ENCODE measurements at regions not wholly inside any gene's neighbourhood (a gene's known extent, or its start where the extent isn't known, plus 50 kb on each side); places are given as distances from the start of the nearest gene placed in this dataset.
A peak's percentile ranks its signal among the peaks of the same experiment; 100 is the strongest.

DNA sequence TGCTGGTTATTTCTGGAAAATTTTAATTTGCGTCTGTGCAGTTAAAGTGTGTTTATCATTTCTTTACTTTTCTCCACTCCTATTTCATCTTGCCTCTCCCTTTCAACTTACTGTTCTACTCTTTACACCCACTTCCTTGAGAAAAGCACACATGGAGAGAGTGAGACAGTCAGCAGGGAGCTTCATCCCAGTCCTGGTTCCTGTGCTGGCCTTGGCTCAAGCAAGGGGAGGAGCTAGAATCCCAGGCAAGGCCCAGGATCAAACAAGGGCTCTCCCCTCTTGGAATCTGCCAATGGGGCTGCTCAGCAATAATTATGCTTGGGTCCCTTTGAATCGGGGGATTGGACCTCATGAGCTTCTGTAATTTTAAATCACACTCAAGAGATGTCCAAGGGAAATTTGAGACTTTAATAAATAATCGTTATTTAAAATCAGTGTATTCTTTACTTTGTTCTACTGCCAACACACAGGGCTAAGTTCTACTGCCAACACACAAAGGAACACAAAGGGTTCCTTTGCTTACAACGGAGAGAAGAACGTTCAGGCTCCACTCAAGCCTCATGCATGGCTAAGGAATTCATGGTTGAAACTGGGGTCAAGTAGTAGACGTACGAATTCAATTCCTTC lies 439.3 kb upstream of the DAB2 start:
- no peak for DNase-seq

DNA sequence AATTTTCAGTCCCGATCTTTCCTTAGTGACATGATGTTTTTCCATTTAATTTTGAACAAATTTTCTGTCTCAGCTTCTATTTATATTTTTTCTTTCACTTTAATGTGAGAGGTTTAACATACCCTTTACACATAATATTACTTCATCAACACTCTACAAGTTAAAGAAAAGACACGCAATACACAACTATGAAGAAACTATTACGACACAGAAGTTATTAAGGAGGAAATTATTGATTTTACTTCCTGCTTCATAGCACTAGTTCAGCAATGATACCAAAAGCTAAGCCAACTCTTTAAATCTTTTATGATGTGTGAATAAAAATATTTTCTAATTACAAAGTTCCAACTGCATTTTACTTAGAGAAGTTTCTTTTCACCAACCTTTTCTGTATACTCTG lies 432.3 kb upstream of the DAB2 start:
- DNase-seq: no peak

- DNase-seq: no peak
These were observed 430.1 kb upstream of the DAB2 start for GRCh38 chr5:39854771-39855410.

DNA sequence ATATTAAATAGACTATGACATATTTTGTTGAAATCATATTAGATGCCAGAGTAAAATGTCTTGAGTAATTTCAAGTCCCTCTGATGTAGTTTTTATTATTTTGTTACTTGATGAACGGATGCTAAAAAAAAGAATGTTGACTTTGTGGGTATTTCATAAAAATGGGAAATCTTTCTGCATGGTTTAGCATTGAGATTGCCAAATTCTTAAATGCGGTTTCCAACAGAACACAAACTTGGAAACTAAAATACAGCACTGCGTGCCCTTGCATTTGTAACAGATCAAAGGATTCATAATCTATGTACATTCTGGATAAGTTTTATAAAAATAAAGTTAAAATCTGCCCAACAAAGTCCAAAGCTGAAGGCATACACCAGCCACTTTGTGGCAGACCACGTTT lies 425.5 kb upstream of the DAB2 start:
- no peak for DNase-seq

- no peak for DNase-seq
These were observed 421.4 kb upstream of the DAB2 start for GRCh38 chr5:39846144-39846543.

GRCh38 chr5:39843767-39844166 lies 419.0 kb upstream of the DAB2 start:
- DNase-seq: no peak

- peak; percentile 16 for DNase-seq
These were observed 410.6 kb upstream of the DAB2 start for GRCh38 chr5:39835371-39835770.

DNA sequence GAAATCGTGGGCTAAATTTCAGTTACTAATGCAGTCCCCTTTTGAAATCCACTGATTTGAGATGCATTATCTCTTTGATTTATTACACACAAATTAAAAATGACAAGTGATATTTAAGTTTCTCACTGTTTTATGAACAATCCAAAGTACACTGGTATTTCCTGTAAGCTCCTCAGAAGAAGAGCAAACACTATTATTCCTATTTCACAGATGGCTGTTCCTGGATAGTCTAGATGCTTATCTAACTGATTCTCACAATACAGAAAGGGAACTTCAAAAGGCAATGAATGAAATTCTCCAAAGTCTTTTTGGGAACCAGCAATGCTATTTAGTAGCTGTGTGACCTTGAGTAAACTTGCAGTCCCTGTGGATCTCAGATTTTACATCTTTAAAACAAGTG lies 404.7 kb upstream of the DAB2 start:
- no peak for DNase-seq

DNA sequence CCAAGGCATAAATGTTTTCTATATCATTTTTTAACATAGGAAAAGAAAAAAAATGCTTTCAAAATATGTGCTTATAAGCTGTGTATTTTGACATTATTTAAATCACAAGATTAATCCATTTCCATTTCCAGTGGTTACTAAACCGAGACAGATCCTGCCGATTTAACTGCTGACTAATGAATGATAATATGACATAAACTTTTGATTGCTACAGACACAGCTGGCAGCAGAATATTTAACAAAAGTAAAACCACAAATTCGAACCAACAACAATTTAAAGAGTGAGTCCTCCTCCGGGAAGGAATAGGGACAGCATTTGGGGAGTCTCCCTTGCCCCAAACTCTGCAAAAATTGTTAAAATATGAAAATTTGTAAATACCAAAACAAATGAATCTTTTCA lies 401.3 kb upstream of the DAB2 start:
- DNase-seq: peak; percentile 10

DNA sequence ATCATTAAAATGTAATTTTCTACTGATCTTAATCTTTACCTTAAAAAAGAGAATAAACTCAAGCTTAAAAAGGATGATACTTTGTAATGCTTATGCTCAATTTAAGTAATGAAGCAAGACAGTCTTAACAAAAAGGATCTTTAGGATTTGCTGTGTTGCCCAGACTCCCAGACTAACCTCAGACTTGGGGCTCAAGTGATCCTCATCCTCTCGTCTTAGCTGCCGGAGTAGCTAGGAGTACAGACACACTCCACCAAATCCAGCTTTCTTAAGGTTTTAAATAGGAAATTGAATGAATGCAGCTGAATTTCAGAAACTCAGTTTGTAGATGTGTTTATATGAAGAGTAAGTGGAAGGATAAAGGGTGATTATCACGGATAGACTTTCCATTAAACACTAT lies 400.5 kb upstream of the DAB2 start:
- no peak for DNase-seq

- no peak for DNase-seq
These were observed 397.2 kb upstream of the DAB2 start for GRCh38 chr5:39822020-39822419.

DNA sequence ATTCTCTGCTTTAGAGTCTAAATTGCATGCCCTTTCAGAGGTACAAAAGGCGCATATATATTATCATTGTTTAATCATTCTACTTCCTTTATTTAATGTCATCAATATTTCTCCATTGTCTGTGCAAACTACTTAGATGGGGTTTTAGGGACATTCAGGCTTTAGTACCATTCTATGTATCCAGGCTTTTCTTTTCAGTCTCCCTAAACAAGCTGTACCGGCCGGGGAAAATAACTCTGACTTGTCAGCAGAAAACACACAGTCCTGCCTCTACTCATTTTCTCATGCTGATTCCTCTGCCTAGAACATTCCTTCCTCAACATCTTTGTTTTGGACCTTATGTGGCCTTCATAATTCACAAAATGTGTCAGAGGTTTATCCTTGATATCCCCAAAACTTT lies 392.1 kb upstream of the DAB2 start:
- DNase-seq: no peak

- DNase-seq: no peak
These were observed 391.5 kb upstream of the DAB2 start for GRCh38 chr5:39816156-39816845.

- no peak for DNase-seq
These were observed 390.9 kb upstream of the DAB2 start for GRCh38 chr5:39815711-39816110.

GRCh38 chr5:39811381-39811780 lies 386.6 kb upstream of the DAB2 start:
- DNase-seq: no peak

DNA sequence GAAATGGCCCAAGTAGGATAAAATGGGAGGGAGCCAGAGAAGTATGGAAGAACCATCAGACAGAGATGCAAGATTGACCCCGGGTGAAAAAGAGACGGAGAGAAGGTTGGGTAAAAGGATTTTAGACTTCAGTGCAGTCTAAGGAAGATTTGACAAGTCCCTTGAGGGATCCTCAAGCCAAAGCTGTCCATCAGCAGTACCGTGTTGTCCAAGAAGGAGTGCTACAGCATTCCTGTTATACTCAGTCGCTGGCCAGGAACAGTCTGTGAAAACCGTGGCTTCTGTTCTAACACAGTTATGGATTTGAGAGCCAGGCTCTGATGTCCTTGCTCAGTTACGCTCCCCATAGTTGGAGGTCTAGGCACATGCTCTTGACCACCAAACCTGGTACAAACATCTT lies 383.9 kb upstream of the DAB2 start:
- peak; percentile 21 for DNase-seq

- DNase-seq: no peak
These were observed 376.5 kb upstream of the DAB2 start for GRCh38 chr5:39801306-39801705.

DNA sequence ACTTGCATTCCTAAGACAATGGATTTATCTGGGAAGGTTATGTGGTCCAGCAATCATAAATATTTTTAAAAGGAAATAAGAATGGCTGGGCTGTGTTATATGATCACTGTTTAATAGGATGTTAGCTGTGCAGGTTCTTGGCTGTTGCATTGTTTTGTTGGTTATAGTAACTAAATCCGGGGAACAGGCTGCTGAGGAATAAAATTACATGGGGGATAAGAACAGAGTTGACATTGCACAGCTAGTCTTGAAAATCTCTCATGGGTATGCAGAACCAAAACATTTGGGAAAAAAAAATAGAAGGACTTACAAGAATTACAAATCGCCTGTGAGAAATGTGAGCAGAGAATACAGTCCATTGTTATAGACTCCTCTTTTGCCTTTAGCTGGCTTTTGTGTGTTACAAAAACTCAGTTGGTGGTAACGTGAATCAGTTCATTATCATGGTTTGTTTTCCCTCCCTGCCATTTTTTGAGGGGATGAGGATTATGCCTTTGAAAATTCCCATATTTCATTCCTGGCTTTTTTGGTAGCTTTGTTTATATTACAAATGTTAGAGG lies 375.3 kb upstream of the DAB2 start:
- no peak for DNase-seq

GRCh38 chr5:39799242-39799641 lies 374.5 kb upstream of the DAB2 start:
- DNase-seq: no peak

GRCh38 chr5:39794513-39795210 lies 369.9 kb upstream of the DAB2 start:
- peak; percentile 68 for DNase-seq

DNA sequence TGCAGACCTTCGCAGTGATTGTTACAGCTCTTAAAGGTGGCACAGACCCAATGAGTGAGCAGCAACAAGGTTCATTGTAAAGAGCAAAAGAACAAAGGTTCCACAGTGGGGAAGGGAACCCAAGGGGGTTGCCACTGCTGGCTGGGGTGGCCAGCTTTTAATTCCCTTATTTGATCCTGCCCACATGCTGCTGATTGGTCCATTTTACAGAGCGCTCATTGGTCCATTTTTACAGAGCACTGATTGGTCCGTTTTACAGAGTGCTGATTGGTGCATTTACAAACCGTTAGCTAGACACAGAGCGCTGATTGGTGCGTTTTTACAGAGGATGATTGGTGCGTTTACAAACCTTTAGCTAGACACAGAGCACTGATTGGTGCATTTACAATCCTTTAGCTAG lies 360.6 kb upstream of the DAB2 start:
- no peak for DNase-seq

GRCh38 chr5:39783756-39784421 lies 359.1 kb upstream of the DAB2 start:
- DNase-seq: peak; percentile 86

GRCh38 chr5:39780347-39780746 lies 355.6 kb upstream of the DAB2 start:
- DNase-seq: peak; percentile 49
